ENCODE measurements at regions not wholly inside any gene's neighbourhood (a gene's known extent, or its start where the extent isn't known, plus 50 kb on each side); places are given as distances from the start of the nearest gene placed in this dataset.

GRCh38 chr12:130086797-130087196 is 75.5 kb upstream of the FZD10 start:
- FAIRE-seq (no peak), ATAC-seq (no peak), DNase-seq (no peak)
- no peak for TF ChIP-seq CTCF (IDR thresholded peaks at IDR 0.05)
- WGBS, 2 donors, result 21% methylated on average over 8 of the region's 8 CpGs
- Histone ChIP-seq H3K4me3 (no peak overlapping the region), H3K4me1 (no peaks in the 10 kb centered on the region), H3K27me3 (no peaks in the 10 kb centered on the region), H3K36me3 (no peaks in the 10 kb centered on the region), H3K27ac (no peak overlapping the region), H3K9me3 (no peaks in the 10 kb centered on the region)
- intact Hi-C loops (cut with DNase I), result no loop called here

- Histone ChIP-seq H3K4me3 (no peak overlapping the region), H3K36me3 (no peaks in the 10 kb centered on the region), H3K4me1 (no peaks in the 10 kb centered on the region), H3K27ac (no peak overlapping the region), H3K9me3 (no peaks in the 10 kb centered on the region), H3K27me3 (no peaks in the 10 kb centered on the region)
- no peak for DNase-seq
- no peak for TF ChIP-seq CTCF (IDR thresholded peaks at IDR 0.05)
- intact Hi-C loops (cut with DNase I), result no loop called here
- FAIRE-seq, result no peak
- no peak for ATAC-seq
- 60 to 65% methylated on average over 11 of the region's 11 CpGs for WGBS, 2 donors
Measured at GRCh38 chr12:130087222-130087621, 75.0 kb upstream of the FZD10 start.

GRCh38 chr12:130088504-130088903 is 73.8 kb upstream of the FZD10 start:
- H3K4me1 ChIP-seq, result no peaks in the 10 kb centered on the region
- H3K4me3 ChIP-seq, result no peak overlapping the region
- H3K9me3 ChIP-seq, result no peaks in the 10 kb centered on the region
- FAIRE-seq (no peak), ATAC-seq (no peak), DNase-seq (no peak)
- no peaks in the 10 kb centered on the region for H3K36me3 ChIP-seq
- H3K27ac ChIP-seq, result no peak overlapping the region
- WGBS, 2 donors, result 57% methylated on average over 11 of the region's 11 CpGs
- TF ChIP-seq CTCF (IDR thresholded peaks at IDR 0.05), result no peak
- intact Hi-C loops (cut with DNase I), result no loop called here
- no peaks in the 10 kb centered on the region for H3K27me3 ChIP-seq

GRCh38 chr12:130090542-130090941 is 71.7 kb upstream of the FZD10 start:
- no peaks in the 10 kb centered on the region for H3K27me3 ChIP-seq
- H3K9me3 ChIP-seq, result no peaks in the 10 kb centered on the region
- FAIRE-seq, result no peak
- WGBS, 2 donors, result 95 to 100% methylated on average over 2 of the region's 2 CpGs
- no peaks in the 10 kb centered on the region for H3K4me1 ChIP-seq
- DNase-seq, result no peak
- intact Hi-C loops (cut with DNase I), result no loop called here
- no peak overlapping the region for H3K27ac ChIP-seq
- ATAC-seq, result no peak
- no peak for TF ChIP-seq CTCF (IDR thresholded peaks at IDR 0.05)
- H3K36me3 ChIP-seq, result no peaks in the 10 kb centered on the region
- H3K4me3 ChIP-seq, result no peak overlapping the region

GRCh38 chr12:130093380-130093779 is 68.9 kb upstream of the FZD10 start:
- FAIRE-seq (no peak), ATAC-seq (no peak), DNase-seq (no peak)
- Histone ChIP-seq H3K27me3 (peaks cover 0 to 4% (median 0%) of the 10 kb centered on the region in 4 donors), H3K4me1 (no peaks in the 10 kb centered on the region), H3K36me3 (no peaks in the 10 kb centered on the region), H3K27ac (no peak overlapping the region), H3K4me3 (no peak overlapping the region), H3K9me3 (no peaks in the 10 kb centered on the region)
- WGBS, 2 donors, result 23 to 25% methylated on average over 8 of the region's 8 CpGs
- TF ChIP-seq CTCF (IDR thresholded peaks at IDR 0.05), result no peak
- intact Hi-C loops (cut with DNase I), result no loop called here
